D721Med (cell line): ENCODE measurements at regions not wholly inside any gene's neighbourhood (a gene's known extent, or its start where the extent isn't known, plus 50 kb on each side); places are given as distances from the start of the nearest gene placed in this dataset.

Experiments
- DNase-seq: peaks from one replicate; pipeline ENCODE4 v3.0.0; 2011; ENCODE audit warnings: low spot score; ENCODE audit not compliant: insufficient read length
- FAIRE-seq: peaks from 2 replicates; lab custom pipeline; 2011; peaks lifted over from hg19 to GRCh38; lab: Jason Lieb, UNC
- TF ChIP-seq, protein P1 (sequence below): IDR thresholded peaks from 2 replicates; pipeline ENCODE4 v1.5.1; 2012; ENCODE audit warnings: mild to moderate bottlenecking, control low read depth; ENCODE audit not compliant: insufficient read depth; ENCODE audit errors: missing control alignments

DNA sequence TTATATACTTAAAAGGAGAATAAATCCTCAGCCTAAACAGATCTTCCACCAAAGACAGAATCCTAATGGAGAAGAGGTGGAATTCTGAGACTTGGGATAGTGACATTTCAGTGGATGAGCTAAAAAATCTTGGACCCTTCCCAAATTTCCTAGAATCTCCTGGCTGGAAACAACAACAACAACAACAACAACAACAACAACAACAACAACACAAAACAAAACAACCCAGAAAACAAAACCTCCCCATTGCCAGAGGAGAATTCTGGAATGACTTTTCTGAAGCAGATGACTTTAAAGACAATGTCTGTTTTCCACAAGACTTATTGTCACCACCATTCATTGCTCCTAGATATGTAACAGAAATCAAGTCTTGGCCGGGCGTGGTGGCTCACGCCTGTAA lies 322.1 kb downstream of the ARL4A start:
- DNase-seq (no peak), FAIRE-seq (no peak)
- TF ChIP-seq, protein P1, sequence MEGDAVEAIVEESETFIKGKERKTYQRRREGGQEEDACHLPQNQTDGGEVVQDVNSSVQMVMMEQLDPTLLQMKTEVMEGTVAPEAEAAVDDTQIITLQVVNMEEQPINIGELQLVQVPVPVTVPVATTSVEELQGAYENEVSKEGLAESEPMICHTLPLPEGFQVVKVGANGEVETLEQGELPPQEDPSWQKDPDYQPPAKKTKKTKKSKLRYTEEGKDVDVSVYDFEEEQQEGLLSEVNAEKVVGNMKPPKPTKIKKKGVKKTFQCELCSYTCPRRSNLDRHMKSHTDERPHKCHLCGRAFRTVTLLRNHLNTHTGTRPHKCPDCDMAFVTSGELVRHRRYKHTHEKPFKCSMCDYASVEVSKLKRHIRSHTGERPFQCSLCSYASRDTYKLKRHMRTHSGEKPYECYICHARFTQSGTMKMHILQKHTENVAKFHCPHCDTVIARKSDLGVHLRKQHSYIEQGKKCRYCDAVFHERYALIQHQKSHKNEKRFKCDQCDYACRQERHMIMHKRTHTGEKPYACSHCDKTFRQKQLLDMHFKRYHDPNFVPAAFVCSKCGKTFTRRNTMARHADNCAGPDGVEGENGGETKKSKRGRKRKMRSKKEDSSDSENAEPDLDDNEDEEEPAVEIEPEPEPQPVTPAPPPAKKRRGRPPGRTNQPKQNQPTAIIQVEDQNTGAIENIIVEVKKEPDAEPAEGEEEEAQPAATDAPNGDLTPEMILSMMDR = no peak

DNA sequence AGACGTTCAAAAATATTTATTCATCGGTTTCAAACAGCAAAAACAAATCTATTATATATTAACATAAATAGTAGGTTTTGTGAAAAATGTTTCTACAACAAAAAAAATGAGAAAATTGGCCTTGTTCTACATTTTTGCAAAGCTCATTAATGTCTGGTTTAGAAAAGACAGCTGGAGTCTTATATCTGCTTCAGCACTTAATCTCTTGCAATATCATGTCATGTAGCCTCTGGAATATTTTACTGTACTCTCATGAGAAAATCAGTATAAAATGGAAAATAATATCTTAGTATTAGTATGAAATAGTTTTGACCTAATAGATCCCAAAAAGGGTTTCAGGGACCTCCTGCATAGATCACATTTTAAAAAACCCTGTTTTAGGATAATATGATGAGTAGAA lies 326.6 kb downstream of the ARL4A start:
- DNase-seq (no peak), FAIRE-seq (no peak)
- TF ChIP-seq, protein P1 = no peak

DNA sequence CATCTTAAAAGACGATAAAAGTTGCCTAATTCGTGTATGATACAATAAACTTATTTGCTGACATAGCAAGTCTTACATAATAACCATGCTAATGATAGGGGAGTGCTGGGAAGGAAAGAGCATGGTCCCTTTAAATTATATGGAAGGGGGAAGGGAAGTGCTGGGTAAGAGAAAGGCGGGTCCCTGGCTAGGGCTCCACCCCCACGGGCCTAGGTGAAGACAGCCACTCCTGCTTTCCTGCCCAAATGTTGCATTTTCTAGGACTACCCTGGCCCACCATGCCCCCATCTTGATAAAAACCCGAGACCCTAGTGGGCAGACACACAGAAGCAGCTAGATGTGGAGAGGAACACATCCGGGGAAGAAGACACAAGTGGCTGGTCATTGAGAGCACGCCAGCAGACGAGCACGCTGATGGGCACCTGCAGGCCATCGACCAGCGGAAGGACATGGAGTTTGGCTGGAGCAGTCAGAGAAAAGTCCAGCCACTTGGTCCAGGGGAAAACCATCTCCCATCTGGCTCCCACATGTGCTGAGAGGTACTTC lies 328.7 kb downstream of the ARL4A start:
- FAIRE-seq (no peak), DNase-seq (no peak)
- TF ChIP-seq, protein P1 = no peak

DNA sequence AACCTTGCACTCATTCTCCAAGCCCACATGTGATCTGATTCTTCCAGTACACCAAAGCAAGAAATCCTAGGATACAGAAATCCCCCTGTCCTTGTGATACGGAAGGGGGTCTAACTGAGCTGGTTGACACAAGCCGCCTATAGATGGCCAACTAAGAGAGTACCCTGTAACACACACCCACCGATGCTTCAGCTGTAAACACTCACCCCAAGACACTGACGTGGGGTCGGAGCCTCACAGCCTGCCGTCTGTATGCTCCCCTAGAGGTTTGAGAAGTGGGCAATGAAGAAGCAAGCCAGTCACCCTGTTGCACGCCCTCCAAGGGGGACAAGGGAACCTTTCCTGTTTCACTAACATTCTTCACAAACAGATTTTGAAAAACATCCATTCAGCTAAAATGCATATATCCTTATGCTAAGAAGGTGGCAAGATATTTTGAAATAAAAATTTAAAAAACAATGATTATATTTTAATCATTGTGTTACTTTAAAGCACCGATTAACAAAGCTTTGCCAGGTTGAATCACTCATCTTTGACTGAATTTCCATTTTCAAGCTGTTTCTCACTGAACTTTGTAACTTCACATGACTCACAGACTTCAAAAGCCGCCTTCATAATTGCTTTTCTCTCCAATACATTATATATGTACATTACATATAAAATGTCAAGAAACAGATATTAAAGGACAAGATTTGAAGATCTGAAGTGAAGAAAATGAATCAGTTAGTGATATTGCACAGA lies 329.3 kb downstream of the ARL4A start:
- DNase-seq = no peak
- TF ChIP-seq, protein P1 = no peak
- no peak for FAIRE-seq

DNA sequence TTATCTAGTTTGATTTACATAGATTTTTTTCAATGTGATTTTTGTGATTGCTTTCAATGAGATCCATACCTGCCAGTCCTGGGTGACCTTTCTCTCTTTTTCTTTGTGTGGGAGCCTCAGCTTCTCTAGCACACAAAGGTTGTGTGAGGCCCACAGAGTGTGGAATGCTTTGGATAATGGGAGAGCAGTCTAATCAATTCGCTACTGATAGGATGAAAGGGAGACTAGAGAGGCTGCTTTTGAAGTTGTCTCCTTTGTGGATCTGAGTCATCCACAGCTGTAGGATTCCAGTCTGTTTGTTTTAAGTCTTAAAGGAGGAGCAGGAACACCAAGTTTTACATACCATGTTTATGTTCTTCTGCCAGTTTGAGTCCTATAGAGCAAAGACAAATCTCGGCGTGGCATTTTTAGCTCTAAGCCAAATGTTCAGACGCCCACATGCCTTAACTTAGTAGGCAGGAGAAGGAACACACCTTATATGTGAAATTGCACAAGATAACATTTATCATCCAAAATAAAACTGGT lies 330.0 kb downstream of the ARL4A start:
- no peak for DNase-seq
- TF ChIP-seq, protein P1 = no peak
- no peak for FAIRE-seq

DNA sequence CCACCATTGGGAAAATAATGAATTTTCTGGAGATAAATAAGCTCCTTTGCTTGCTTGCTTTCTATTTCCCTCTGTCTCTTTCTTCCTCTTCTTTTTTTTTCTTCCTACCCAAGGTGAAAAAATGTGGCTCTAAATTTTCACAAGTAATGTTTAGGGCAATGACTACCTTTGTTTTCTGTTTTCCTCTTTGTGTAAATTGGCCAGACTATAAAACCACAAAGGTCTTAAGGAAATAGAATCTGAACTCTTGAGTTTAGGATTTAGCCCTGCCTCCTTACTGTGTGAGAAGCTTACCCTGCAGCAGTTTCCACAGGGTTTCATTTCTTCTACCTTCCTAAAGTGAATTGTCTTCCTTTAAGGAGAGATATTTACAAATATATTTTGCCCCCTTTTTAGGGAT lies 330.4 kb downstream of the ARL4A start:
- FAIRE-seq (no peak), DNase-seq (no peak)
- TF ChIP-seq, protein P1 = no peak
